Nephron progenitor cell (in vitro differentiated cells): ENCODE measurements at regions not wholly inside any gene's neighbourhood (a gene's known extent, or its start where the extent isn't known, plus 50 kb on each side); places are given as distances from the start of the nearest gene placed in this dataset.

Experiments
- DNase-seq: peaks from one replicate; pipeline ENCODE4 v3.0.0; 2021
- H3K27ac Mint-ChIP-seq: 2 replicates; pipeline ENCODE4 v1.8.0; 2021; ENCODE audit warnings: mild to moderate bottlenecking, moderate library complexity, mixed read lengths
- H3K27me3 Mint-ChIP-seq: 2 replicates; pipeline ENCODE4 v1.8.0; 2021; ENCODE audit warnings: mild to moderate bottlenecking, low read depth, mixed read lengths; ENCODE audit not compliant: poor library complexity
- H3K36me3 Mint-ChIP-seq: 2 replicates; pipeline ENCODE4 v1.8.0; 2021; ENCODE audit warnings: low read depth, mixed read lengths
- H3K4me1 Mint-ChIP-seq: 2 replicates; pipeline ENCODE4 v1.8.0; 2021; ENCODE audit warnings: mixed read lengths
- H3K4me3 Mint-ChIP-seq: 2 replicates; pipeline ENCODE4 v1.8.0; 2021; ENCODE audit warnings: mild to moderate bottlenecking, moderate library complexity, mixed read lengths
- H3K9me3 Mint-ChIP-seq: 2 replicates; pipeline ENCODE4 v1.8.0; 2021; ENCODE audit warnings: mild to moderate bottlenecking, moderate library complexity, mixed read lengths
- CTCF ChIP-seq: fragments of 200-600 bp; sonication (generic); IDR thresholded peaks from 2 replicates; pipeline ENCODE4 v1.5.0; 2021; ENCODE audit warnings: antibody characterized with exemption

DNA sequence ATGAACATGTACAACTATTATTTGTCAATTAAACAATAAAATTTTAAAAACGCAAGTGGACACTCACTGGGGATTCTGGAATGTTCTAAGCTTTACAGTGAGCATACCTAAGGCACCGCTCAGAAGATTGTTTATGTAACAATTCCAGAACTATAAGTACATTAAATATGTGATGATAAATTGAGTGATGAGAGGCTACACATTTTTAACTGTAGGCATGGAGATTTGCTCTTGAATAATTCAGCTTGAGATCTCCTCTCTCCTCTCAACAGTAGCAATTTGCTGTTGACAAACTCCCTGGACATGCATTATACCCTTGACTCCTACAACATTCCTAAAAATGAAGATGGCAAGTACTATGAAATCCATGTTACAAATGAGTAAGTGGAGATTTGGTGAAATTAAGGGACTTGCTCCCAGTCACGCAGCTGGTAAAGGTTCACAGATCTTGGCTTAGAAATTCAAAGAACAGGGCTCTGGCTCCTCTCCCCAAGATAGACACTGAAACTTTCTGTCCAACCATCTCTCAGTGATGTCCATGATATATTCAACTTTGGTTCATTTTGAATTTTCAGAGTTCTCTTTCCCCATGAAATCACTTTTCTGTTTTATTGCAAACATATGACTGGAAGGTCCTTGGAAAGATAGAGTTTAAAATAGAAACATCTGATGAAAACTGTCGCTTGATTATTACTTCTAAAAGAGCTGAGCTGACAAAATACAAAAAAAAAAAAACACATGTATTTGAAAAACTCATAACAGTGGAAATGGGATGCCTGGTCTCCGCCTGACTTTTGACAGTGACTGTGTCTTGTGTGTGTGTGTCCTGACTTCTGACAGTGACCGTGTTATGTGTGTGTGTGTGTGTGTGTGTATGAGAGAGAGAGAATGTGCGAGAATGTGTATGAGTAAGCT is 488.3 kb downstream of the TNS3 start:
- Mint-ChIP-seq H3K9me3 (no peaks in the 10 kb centered on the region), H3K4me3 (no peak overlapping the region), H3K4me1 (no peaks in the 10 kb centered on the region), H3K27me3 (peaks cover 27% of the 10 kb centered on the region), H3K36me3 (no peaks in the 10 kb centered on the region), H3K27ac (no peak overlapping the region)
- no peak for DNase-seq
- no peak for TF ChIP-seq CTCF

DNA sequence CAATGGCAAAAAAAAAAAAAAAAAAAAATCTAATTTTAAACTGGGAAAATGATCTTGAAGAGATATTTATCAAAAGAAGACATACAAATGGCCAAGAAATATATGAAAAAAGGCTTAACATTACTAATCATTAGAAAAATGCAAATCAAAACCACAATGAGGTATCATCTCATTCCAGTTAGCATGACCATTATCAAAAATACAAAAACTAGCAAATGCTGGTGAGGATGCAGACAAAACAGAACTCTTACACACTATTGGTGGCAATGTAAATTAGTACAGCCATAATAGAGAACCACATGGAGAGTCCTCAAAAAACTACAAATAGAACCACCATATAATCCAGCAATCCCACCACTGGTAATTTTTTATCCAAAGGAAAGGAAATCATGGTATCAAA is 489.6 kb downstream of the TNS3 start:
- DNase-seq = no peak
- Mint-ChIP-seq H3K36me3 (no peaks in the 10 kb centered on the region), H3K4me1 (no peaks in the 10 kb centered on the region), H3K4me3 (no peak overlapping the region), H3K9me3 (no peaks in the 10 kb centered on the region), H3K27ac (no peak overlapping the region), H3K27me3 (peaks cover 27% of the 10 kb centered on the region)
- no peak for TF ChIP-seq CTCF

- Mint-ChIP-seq H3K27me3 (peaks cover 25% of the 10 kb centered on the region), H3K9me3 (peaks cover 6% of the 10 kb centered on the region), H3K27ac (no peak overlapping the region), H3K4me3 (no peak overlapping the region), H3K36me3 (no peaks in the 10 kb centered on the region), H3K4me1 (no peaks in the 10 kb centered on the region)
- DNase-seq = no peak
- TF ChIP-seq CTCF = no peak
These were observed 490.8 kb downstream of the TNS3 start for GRCh38 chr7:47091141-47091540.

- H3K4me3 Mint-ChIP-seq = no peak overlapping the region
- no peak for DNase-seq
- H3K36me3 Mint-ChIP-seq = peaks cover 13% of the 10 kb centered on the region
- H3K27me3 Mint-ChIP-seq = peaks cover 25% of the 10 kb centered on the region
- no peak overlapping the region for H3K27ac Mint-ChIP-seq
- peaks cover 21% of the 10 kb centered on the region for H3K9me3 Mint-ChIP-seq
- no peaks in the 10 kb centered on the region for H3K4me1 Mint-ChIP-seq
- TF ChIP-seq CTCF = no peak
These were observed 492.4 kb downstream of the TNS3 start for GRCh38 chr7:47089461-47089860.

GRCh38 chr7:47089068-47089417 is 492.9 kb downstream of the TNS3 start:
- Mint-ChIP-seq H3K36me3 (peaks cover 13% of the 10 kb centered on the region), H3K4me1 (no peaks in the 10 kb centered on the region), H3K4me3 (no peak overlapping the region), H3K27ac (no peak overlapping the region), H3K9me3 (peaks cover 21% of the 10 kb centered on the region), H3K27me3 (peaks cover 25% of the 10 kb centered on the region)
- DNase-seq = no peak
- no peak for TF ChIP-seq CTCF
